ENCODE measurements at regions not wholly inside any gene's neighbourhood (a gene's known extent, or its start where the extent isn't known, plus 50 kb on each side); places are given as distances from the start of the nearest gene placed in this dataset.

DNA sequence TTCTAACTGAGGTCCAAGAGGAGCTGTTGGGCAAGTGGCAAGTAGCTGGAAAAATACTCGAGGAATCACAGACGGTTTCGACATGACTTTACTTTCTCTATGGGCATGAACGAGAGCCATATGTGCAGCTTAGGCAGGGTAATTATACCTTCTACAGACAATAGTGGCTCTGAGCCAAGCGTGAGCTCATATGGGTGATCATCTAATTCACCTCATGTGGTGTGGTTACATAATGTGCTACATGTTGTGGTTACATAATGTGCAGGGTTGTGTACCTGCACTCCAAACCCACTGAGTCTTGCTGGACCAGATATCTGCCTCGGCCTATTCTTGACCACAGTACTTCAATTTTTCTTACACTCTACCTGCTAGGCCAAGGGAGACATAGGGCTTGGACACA lies 771.7 kb upstream of the EYS start:
- TF ChIP-seq, protein P1, sequence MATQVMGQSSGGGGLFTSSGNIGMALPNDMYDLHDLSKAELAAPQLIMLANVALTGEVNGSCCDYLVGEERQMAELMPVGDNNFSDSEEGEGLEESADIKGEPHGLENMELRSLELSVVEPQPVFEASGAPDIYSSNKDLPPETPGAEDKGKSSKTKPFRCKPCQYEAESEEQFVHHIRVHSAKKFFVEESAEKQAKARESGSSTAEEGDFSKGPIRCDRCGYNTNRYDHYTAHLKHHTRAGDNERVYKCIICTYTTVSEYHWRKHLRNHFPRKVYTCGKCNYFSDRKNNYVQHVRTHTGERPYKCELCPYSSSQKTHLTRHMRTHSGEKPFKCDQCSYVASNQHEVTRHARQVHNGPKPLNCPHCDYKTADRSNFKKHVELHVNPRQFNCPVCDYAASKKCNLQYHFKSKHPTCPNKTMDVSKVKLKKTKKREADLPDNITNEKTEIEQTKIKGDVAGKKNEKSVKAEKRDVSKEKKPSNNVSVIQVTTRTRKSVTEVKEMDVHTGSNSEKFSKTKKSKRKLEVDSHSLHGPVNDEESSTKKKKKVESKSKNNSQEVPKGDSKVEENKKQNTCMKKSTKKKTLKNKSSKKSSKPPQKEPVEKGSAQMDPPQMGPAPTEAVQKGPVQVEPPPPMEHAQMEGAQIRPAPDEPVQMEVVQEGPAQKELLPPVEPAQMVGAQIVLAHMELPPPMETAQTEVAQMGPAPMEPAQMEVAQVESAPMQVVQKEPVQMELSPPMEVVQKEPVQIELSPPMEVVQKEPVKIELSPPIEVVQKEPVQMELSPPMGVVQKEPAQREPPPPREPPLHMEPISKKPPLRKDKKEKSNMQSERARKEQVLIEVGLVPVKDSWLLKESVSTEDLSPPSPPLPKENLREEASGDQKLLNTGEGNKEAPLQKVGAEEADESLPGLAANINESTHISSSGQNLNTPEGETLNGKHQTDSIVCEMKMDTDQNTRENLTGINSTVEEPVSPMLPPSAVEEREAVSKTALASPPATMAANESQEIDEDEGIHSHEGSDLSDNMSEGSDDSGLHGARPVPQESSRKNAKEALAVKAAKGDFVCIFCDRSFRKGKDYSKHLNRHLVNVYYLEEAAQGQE (IDR thresholded peaks at IDR 0.05; ENCODE audit: insufficient read depth in 1 of 2, low read depth in 2 of 2, low read length in 2 of 2) = no peak
- no peak for TF ChIP-seq POLR2AphosphoS5 (IDR thresholded peaks at IDR 0.05; ENCODE audit: low read depth, low read length)
- no peak for TF ChIP-seq TAF1 (IDR thresholded peaks at IDR 0.05; ENCODE audit: borderline replicate concordance, insufficient read depth, low read length)
- no peak for TF ChIP-seq FOXP2 (optimal IDR thresholded peaks at IDR 0.05; ENCODE audit: borderline replicate concordance, extremely low read depth, extremely low read length, insufficient read depth)
- no peak for TF ChIP-seq SIN3A (IDR thresholded peaks at IDR 0.05; ENCODE audit: borderline replicate concordance, insufficient read depth, low read length)
